HCT116 (cell line): ENCODE measurements at regions not wholly inside any gene's neighbourhood (a gene's known extent, or its start where the extent isn't known, plus 50 kb on each side); places are given as distances from the start of the nearest gene placed in this dataset.

ENCODE experiments used
- ATF3 ChIP-seq: IDR thresholded peaks from 2 replicates; pipeline ENCODE4 v1.6.1; 2012
- CBX3 ChIP-seq: IDR thresholded peaks from 2 replicates; pipeline ENCODE4 v1.6.1; 2012; ENCODE audit warnings: low read depth
- CEBPB ChIP-seq: IDR thresholded peaks from 2 replicates; pipeline ENCODE4 v1.6.1; 2012; ENCODE audit warnings: low read depth
- CTCF ChIP-seq, 3 experiments: fragments of 200-600 bp in 1 of 3; sonication (generic) in 1 of 3; IDR thresholded peaks in 2 of 3; conservative IDR thresholded peaks in 1 of 3; 2 replicates each; pipeline ENCODE4 v1.5.1; 2012 to 2017; ENCODE audit warnings: low read depth in 2 of 3, low read length in 2 of 3, antibody characterized with exemption in 1 of 3, borderline replicate concordance in 1 of 3, control low read depth in 1 of 3, mild to moderate bottlenecking in 1 of 3, mixed read lengths in 1 of 3, mixed run types in 1 of 3, moderate library complexity in 1 of 3; ENCODE audit not compliant: insufficient read depth in 1 of 3
- ELF1 ChIP-seq: IDR thresholded peaks from 2 replicates; pipeline ENCODE4 v1.6.1; 2012; ENCODE audit warnings: low read depth, borderline replicate concordance
- MAX ChIP-seq: IDR thresholded peaks from 2 replicates; pipeline ENCODE4 v1.6.1; 2012
- POLR2A ChIP-seq: IDR thresholded peaks from 2 replicates; pipeline ENCODE4 v1.7.0; 2011; ENCODE audit warnings: borderline replicate concordance; ENCODE audit not compliant: insufficient read depth, insufficient read length; ENCODE audit errors: extremely low read depth
- POLR2AphosphoS5 ChIP-seq: IDR thresholded peaks from 2 replicates; pipeline ENCODE4 v1.6.1; 2011; ENCODE audit warnings: mild to moderate bottlenecking, low read depth, low read length, moderate library complexity
- REST ChIP-seq: IDR thresholded peaks from 2 replicates; pipeline ENCODE4 v1.6.1; 2012; ENCODE audit warnings: low read depth
- SIN3A ChIP-seq: IDR thresholded peaks from 2 replicates; pipeline ENCODE4 v1.6.1; 2012; ENCODE audit warnings: low read depth

- TF ChIP-seq CTCF (IDR thresholded peaks at IDR 0.05 in 2 of 3, conservative IDR thresholded peaks at IDR 0.05 in 1 of 3; ENCODE audit: borderline replicate concordance in 1 of 3, insufficient read depth in 1 of 3, low read depth in 2 of 3, low read length in 2 of 3) = no peak
- no peak for TF ChIP-seq POLR2AphosphoS5
- TF ChIP-seq POLR2A = no peak
- TF ChIP-seq MAX = no peak
- no peak for TF ChIP-seq REST
- TF ChIP-seq CEBPB = no peak
- TF ChIP-seq CBX3 = no peak
- TF ChIP-seq ELF1 = no peak
- TF ChIP-seq SIN3A = no peak
- TF ChIP-seq ATF3 = no peak
Measured at GRCh38 chr10:3439183-3439582, 266.6 kb upstream of the PITRM1 start.
